Limb (tissue), 2 donors: ENCODE measurements at regions not wholly inside any gene's neighbourhood (a gene's known extent, or its start where the extent isn't known, plus 50 kb on each side); places are given as distances from the start of the nearest gene placed in this dataset.

Experiments
- DNase-seq, 2 donors: peaks; one replicate each; pipeline ENCODE4 v3.0.0-alpha.2; 2016; ENCODE audit errors: extremely low spot score in 2 of 2

- DNase-seq = no peak
Observed at GRCh38 chr17:45680360-45680759, 103.8 kb upstream of the CRHR1 start.

GRCh38 chr17:45681706-45682105 is 102.4 kb upstream of the CRHR1 start:
- no peak for DNase-seq

- no peak for DNase-seq
Observed at GRCh38 chr17:45686250-45686649, 97.9 kb upstream of the CRHR1 start.

DNA sequence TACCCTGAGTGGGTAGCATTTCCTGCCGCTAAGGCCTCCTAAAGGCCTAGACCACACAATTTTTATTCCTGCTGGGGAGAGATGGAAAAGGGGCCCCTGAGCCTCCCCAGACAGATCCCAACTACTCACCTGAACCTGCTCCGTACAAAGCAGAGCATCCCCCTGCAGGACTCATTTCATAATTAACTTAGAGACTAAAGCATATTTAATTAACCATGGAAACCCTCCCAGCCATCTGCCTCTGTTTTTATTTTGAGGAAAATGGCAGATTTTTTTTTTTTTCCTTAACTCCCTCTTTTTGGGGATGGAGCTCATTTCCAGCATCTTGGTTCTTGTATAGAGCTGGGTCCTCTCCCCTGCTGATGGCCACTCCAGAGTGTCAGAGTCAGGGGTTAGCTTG is 96.5 kb upstream of the CRHR1 start:
- no peak for DNase-seq

DNA sequence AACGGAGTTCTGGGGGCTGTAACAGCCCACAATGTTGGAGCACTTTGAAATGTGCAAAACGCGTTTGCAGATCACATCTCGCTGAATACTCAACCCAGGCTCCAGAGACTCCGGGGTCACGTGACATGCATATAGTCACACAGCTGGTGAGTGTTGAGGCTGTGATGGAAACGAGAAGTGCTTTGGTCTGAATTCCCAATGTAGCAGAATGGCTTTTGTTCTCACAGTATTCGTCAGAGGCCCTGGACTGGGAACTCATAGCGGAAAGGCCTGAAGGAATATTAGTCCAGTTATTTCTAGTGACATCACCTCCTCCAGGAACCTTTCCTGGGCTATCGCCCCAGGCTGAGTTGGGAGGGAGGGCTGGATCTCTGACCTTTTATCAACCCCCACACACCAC is 95.8 kb upstream of the CRHR1 start:
- DNase-seq = peak; percentile 47 to 57

- DNase-seq = no peak
Observed at GRCh38 chr17:45688820-45689219, 95.3 kb upstream of the CRHR1 start.

GRCh38 chr17:45689451-45689850 is 94.7 kb upstream of the CRHR1 start:
- DNase-seq = no peak

DNA sequence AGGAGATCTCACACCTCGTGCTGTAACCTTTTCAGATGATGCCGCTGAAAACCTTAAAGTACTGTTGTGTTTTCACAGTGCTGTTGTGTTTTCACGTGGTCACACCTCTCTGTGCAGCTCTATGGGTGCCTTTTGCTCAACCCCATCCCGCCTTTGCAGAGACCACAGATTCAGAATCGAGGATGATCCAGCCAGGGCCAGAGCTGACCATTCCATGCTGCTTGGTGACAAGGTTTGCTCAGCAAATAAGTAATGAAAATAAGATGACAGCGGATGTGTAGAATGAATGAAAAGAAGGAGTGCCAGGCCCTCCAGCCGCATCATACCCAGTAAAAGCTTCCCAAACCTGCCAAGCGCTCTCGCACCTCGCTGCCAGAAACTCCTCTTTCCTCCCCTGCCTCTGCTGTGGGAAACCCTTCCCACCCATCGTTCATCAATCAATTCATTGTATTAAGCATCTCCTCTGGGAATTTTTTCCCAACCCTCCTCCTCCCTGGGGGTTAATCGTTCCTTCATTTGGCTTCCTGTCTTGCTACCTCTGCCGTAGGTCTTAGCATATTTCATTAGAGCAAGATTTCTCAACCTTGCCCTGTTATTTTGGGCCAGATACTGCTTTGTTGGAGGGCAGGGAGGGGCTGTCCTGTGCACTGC is 93.4 kb upstream of the CRHR1 start:
- no peak for DNase-seq

- DNase-seq = no peak
Observed at GRCh38 chr17:45692661-45693060, 91.5 kb upstream of the CRHR1 start.

- DNase-seq = no peak
Observed at GRCh38 chr17:45693792-45694191, 90.3 kb upstream of the CRHR1 start.

DNA sequence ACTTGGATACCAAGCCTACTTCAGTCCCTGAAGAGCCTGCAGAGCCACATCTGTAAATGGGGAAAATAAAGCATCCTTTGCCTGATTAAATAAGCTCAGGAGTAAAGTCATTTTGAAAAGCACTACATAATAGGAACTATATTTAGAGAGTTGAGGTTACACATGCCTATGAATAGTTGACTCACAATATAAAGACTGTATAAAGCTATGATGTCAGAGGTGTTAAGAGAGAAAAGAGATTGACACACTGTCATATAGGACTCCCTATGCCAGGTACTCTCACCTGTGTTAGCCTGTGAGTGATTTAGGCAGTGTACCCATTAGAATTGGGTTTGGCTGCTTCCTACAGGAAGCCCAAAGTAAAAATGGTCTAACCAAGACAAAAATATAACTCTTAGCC is 87.7 kb upstream of the CRHR1 start:
- DNase-seq = no peak

- DNase-seq = no peak
Observed at GRCh38 chr17:45697076-45697475, 87.0 kb upstream of the CRHR1 start.

- no peak for DNase-seq
Observed at GRCh38 chr17:45700171-45701090, 83.7 kb upstream of the CRHR1 start.

DNA sequence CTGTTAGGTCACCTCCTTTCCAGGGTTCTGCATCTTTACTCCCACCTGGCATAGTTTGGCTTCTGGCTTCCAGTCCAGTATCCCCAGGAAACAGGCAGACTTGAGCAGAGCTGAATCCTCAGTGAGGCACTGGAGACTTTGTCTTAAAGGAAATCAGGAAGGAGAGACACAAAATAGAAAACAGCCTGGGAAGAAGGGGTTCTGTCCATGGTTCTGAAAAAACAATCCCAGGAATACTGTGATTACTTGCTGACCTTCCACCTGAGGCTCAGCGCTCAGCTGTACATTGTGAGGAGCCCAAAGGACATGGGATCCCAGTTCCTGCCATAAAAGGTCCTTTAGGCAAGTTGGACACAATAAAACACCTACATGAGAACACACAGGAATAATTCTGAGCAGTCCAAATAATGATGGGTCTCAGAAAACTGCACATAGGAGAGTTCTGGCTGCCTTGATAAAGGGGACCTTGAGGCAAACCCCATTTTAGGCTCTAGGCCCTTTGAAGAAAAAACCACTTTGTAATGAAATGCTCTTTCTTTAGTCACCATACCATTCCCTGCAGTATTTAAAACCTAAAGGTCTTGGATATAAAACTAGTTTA is 81.4 kb upstream of the CRHR1 start:
- DNase-seq = peak in 1 of 2 donors; percentile 36

GRCh38 chr17:45703348-45703747 is 80.8 kb upstream of the CRHR1 start:
- DNase-seq = no peak

DNA sequence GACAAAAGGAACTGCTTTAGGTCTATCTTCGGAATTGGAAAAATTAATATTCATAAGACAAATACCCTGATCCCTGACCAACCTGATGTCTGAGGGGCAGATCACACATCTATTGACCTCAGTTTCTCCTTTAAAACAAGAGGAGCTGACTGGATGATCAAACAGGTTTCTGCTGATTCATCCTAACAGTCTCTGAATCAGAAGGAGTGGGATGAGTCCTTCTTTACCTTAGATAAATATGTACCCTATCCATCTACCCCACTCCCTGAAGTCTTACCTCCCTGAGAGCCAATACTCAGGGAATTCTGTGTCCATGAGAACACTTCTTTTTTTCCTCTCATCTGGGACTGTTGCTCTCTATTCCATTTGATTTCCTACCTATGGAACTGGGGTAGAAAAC is 80.3 kb upstream of the CRHR1 start:
- DNase-seq = no peak

DNA sequence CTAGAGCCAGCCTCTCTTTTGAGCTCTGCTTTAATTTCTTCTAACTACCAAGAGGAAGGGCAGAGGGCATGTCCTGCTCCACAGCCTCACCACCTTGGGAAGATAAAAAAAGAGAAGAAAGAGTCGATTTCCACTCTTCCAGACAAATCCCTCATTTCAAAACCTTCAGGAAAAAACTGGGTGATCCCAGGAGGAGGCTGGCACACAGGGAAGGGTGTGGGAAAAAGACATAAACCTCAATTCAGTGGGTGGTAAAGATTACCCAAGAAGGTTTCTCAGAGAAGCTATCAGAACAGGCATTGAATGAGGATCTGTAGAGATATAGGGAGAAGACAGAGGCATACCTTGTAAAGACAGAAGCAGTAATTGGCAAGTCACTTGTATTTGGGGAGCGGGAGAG is 79.9 kb upstream of the CRHR1 start:
- no peak for DNase-seq

DNA sequence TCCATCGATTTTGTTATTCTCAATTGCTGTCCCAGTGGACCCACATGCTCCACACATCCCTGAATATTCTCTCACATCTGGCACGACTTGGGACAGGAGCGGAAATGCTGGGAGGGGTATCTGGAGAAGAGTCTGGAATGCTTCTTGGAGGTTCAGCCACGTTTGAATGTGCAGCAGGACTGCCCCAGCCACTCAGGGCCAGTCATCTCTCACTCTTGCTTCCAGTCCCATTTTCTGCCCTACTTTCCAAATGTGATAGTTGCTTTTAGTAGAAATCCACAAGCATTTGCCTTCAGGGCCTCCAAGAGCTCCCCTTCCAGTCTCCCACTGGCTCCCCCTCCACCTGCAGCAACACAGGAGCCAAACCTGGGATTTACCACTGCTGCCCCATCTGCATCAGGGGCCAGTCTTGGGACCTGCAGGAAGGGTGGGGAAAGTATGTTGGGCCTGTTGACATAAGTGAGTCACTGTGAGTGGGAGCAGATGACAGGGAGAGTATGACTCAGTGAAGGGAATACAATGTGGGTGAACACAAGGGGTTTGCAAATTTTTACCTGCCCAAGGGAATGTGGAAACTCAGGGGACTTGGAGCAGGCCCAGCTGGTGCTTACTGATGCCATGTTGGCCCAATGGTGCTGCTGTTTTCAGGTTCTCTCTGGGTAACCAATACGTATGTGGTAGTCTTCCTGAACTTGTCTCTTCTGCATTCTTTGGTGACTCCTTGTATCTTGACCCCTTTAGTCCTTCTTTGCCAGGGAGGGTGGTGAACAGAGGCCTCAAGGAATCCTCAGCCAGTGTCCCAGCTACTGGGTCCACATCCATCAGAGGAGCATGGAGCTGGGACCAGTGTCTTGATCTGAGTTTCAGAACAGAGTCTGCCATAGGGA is 78.8 kb upstream of the CRHR1 start:
- no peak for DNase-seq

GRCh38 chr17:45706033-45706432 is 78.1 kb upstream of the CRHR1 start:
- DNase-seq = no peak

GRCh38 chr17:45708707-45709290 is 75.3 kb upstream of the CRHR1 start:
- no peak for DNase-seq

DNA sequence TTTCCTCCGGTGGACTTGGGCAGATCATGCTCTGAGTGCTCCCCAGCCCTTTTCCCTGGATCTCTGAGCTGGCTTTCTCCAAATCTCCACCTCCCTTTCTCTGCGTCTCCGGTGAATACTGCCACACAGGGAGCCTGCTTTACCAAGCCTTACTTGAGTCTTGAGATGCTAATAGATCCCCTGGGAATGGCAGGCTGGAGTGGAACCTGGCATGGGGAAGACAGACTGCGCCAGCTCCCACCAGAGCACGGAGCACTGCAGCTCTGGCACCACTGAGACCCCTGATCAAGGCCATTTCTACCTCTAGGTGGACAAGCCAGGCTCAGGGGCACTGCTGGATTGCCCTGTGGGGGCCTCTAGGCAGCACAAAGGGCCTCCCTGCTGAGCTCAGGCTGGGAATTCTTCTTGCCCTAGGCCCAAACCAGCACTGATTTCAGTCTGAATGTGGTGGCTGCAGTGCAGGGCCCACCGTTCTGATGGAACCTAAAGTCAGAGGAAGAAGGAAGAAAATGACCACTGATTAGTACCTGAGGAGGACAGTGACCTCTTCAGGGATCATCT is 74.3 kb upstream of the CRHR1 start:
- DNase-seq = no peak
